ENCODE measurements at regions not wholly inside any gene's neighbourhood (a gene's known extent, or its start where the extent isn't known, plus 50 kb on each side); places are given as distances from the start of the nearest gene placed in this dataset.

DNA sequence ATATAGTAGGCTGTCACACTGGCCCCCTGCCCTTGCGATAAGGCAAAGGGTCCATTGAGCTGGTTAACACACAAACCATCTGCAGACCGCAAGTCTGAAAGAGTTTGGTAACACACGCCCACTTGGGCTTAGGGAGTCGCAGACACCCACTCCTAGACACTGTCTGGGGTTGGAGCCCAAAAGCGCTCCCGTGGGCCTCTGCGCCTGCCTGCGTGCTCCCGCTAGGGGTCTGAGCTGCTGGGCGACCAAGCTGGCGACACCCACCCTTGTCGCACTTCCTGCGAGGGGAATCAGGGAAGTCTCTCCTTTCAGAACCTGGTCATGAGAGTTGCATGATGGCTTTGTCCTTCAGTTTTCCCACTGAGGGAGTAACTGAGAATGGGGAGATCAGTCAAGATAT lies 653.0 kb downstream of the HTR1B start:
- Histone ChIP-seq H3K9me3 (ENCODE audit: control insufficient read depth in 1 of 2, low read length in 2 of 2) (no peaks in the 10 kb centered on the region), H3K27ac (ENCODE audit: low read depth, low read length) (no peak overlapping the region), H3K4me3 (ENCODE audit: low read length in 2 of 2) (no peak overlapping the region), H3K36me3 (ENCODE audit: insufficient read depth, low read length) (no peaks in the 10 kb centered on the region), H3K27me3 (ENCODE audit: insufficient read depth, low read length) (no peaks in the 10 kb centered on the region), H3K4me1 (ENCODE audit: insufficient read depth, low read length) (no peaks in the 10 kb centered on the region)
- intact Hi-C loops (cut with micrococcal nuclease): no loop called here
- POLR2A ChIA-PET (ENCODE audit: partially characterized antibody): no interaction called here
- H3K4me3 Mint-ChIP-seq: no peak overlapping the region
- DNase-seq: no peak
- no peaks in the 10 kb centered on the region for H3K36me3 Mint-ChIP-seq
- CTCF ChIA-PET (ENCODE audit: partially characterized antibody): no interaction called here
- H3K9me3 Mint-ChIP-seq: peaks cover 0 to 15% (median 4%) of the 10 kb centered on the region in 8 donors
- H3K27me3 Mint-ChIP-seq: no peaks in the 10 kb centered on the region
- no peak overlapping the region for H3K27ac Mint-ChIP-seq
- no peaks in the 10 kb centered on the region for H3K4me1 Mint-ChIP-seq

GRCh38 chr6:76803038-76803580 lies 660.2 kb downstream of the HTR1B start:
- no peaks in the 10 kb centered on the region for H3K27me3 Mint-ChIP-seq
- no peaks in the 10 kb centered on the region for H3K36me3 Mint-ChIP-seq
- DNase-seq: no peak
- no peaks in the 10 kb centered on the region for H3K4me1 Mint-ChIP-seq
- peaks cover 0 to 21% (median 9%) of the 10 kb centered on the region in 8 donors for H3K9me3 Mint-ChIP-seq
- no peaks in the 10 kb centered on the region for H3K27me3 ChIP-seq (ENCODE audit: insufficient read depth, low read length)
- no peak overlapping the region for H3K4me3 Mint-ChIP-seq
- no peaks in the 10 kb centered on the region for H3K9me3 ChIP-seq (ENCODE audit: control insufficient read depth in 1 of 2, low read length in 2 of 2)
- intact Hi-C loops (cut with micrococcal nuclease): no loop called here
- H3K4me1 ChIP-seq (ENCODE audit: insufficient read depth, low read length): no peaks in the 10 kb centered on the region
- no peaks in the 10 kb centered on the region for H3K36me3 ChIP-seq (ENCODE audit: insufficient read depth, low read length)
- H3K27ac Mint-ChIP-seq: no peak overlapping the region
- POLR2A ChIA-PET (ENCODE audit: partially characterized antibody): no interaction called here
- CTCF ChIA-PET (ENCODE audit: partially characterized antibody): no interaction called here
- no peak overlapping the region for H3K4me3 ChIP-seq (ENCODE audit: low read length in 2 of 2)
- no peak overlapping the region for H3K27ac ChIP-seq (ENCODE audit: low read depth, low read length)

GRCh38 chr6:76792394-76792793 lies 670.9 kb downstream of the HTR1B start:
- H3K9me3 ChIP-seq (ENCODE audit: control insufficient read depth in 1 of 2, low read length in 2 of 2): no peaks in the 10 kb centered on the region
- H3K27me3 Mint-ChIP-seq: no peaks in the 10 kb centered on the region
- H3K4me3 Mint-ChIP-seq: no peak overlapping the region

DNA sequence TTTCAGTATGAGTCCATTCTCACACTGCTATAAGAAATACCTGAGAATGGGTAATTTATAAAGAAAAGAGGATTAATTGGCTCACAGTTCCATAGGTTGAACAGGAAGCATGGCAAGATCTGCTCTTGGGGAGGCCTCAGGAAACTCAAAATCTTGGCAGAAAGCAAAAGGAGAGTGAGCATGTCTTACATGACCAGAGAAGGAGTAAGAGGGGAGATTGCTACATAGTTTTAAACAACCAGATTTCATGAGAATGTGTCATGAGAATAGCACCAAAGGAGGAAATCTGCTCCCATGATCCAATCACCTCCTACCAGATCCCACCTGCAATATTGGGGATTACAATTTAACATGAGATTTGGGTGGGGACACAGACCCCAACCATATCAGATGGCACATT lies 672.4 kb downstream of the HTR1B start:
- ChIA-PET CTCF (ENCODE audit: partially characterized antibody) (no interaction called here), POLR2A (ENCODE audit: partially characterized antibody) (no interaction called here)
- Histone ChIP-seq H3K4me3 (ENCODE audit: low read length in 2 of 2) (no peak overlapping the region), H3K4me1 (ENCODE audit: insufficient read depth, low read length) (no peaks in the 10 kb centered on the region), H3K27me3 (ENCODE audit: insufficient read depth, low read length) (no peaks in the 10 kb centered on the region), H3K27ac (ENCODE audit: low read depth, low read length) (no peak overlapping the region), H3K36me3 (ENCODE audit: insufficient read depth, low read length) (no peaks in the 10 kb centered on the region), H3K9me3 (ENCODE audit: control insufficient read depth in 1 of 2, low read length in 2 of 2) (no peaks in the 10 kb centered on the region)
- peaks cover 0 to 9% (median 6%) of the 10 kb centered on the region in 8 donors for H3K9me3 Mint-ChIP-seq
- DNase-seq: no peak
- no peaks in the 10 kb centered on the region for H3K36me3 Mint-ChIP-seq
- intact Hi-C loops (cut with micrococcal nuclease): no loop called here
- H3K4me3 Mint-ChIP-seq: no peak overlapping the region
- H3K27me3 Mint-ChIP-seq: no peaks in the 10 kb centered on the region
- no peaks in the 10 kb centered on the region for H3K4me1 Mint-ChIP-seq
- no peak overlapping the region for H3K27ac Mint-ChIP-seq

More at GRCh38 chr6:76792394-76792793, 670.9 kb downstream of the HTR1B start:
- no peaks in the 10 kb centered on the region for H3K36me3 Mint-ChIP-seq
- Histone ChIP-seq H3K27ac (ENCODE audit: low read depth, low read length) (no peak overlapping the region), H3K36me3 (ENCODE audit: insufficient read depth, low read length) (no peaks in the 10 kb centered on the region), H3K4me3 (ENCODE audit: low read length in 2 of 2) (no peak overlapping the region), H3K27me3 (ENCODE audit: insufficient read depth, low read length) (no peaks in the 10 kb centered on the region), H3K4me1 (ENCODE audit: insufficient read depth, low read length) (no peaks in the 10 kb centered on the region)
- peaks cover 0 to 8% (median 6%) of the 10 kb centered on the region in 8 donors for H3K9me3 Mint-ChIP-seq
- POLR2A ChIA-PET (ENCODE audit: partially characterized antibody): no interaction called here
- no peaks in the 10 kb centered on the region for H3K4me1 Mint-ChIP-seq
- DNase-seq: no peak
- CTCF ChIA-PET (ENCODE audit: partially characterized antibody): no interaction called here
- no peak overlapping the region for H3K27ac Mint-ChIP-seq
- intact Hi-C loops (cut with micrococcal nuclease): no loop called here

DNA sequence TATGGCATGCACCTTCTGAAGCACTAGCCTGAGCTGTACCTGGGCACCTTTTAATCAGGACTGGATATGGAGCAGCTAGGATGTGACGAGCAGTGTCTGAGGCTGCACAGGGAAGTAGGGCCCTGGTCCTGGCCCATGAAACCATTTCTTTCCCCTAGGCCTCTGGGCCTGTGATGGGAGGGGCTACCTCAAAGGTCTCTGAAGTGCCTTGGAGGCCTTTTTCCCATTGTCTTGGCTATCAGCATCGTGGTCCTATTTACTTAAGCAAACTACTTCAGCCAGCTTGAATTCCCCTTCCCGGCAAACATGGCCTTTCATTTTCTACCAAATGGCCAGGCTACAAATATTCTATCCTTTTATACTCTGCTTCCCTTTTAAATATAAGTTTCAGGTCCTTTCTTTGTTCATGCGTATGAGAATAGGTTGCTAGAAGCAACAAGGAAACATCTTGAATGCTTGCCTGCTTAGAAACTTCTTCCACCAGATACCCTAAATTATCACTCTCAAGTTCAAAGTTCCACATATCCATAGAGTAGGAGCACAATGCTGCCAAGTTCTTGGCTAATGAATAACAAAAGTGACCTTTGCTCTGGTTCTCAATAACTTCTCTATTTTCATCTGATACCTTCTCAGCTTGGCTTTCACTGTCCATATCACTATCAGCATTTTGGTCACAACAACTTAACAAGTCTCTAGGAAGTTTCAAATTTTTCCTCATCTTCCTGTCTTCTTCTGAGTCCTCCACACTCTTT lies 673.1 kb downstream of the HTR1B start:
- intact Hi-C loops (cut with micrococcal nuclease): no loop called here
- H3K4me3 Mint-ChIP-seq: no peak overlapping the region
- H3K36me3 Mint-ChIP-seq: no peaks in the 10 kb centered on the region
- DNase-seq: no peak
- Histone ChIP-seq H3K36me3 (ENCODE audit: insufficient read depth, low read length) (no peaks in the 10 kb centered on the region), H3K27me3 (ENCODE audit: insufficient read depth, low read length) (no peaks in the 10 kb centered on the region), H3K9me3 (ENCODE audit: control insufficient read depth in 1 of 2, low read length in 2 of 2) (no peaks in the 10 kb centered on the region), H3K4me3 (ENCODE audit: low read length in 2 of 2) (no peak overlapping the region), H3K27ac (ENCODE audit: low read depth, low read length) (no peak overlapping the region), H3K4me1 (ENCODE audit: insufficient read depth, low read length) (no peaks in the 10 kb centered on the region)
- H3K27ac Mint-ChIP-seq: no peak overlapping the region
- H3K27me3 Mint-ChIP-seq: no peaks in the 10 kb centered on the region
- peaks cover 0 to 9% (median 6%) of the 10 kb centered on the region in 8 donors for H3K9me3 Mint-ChIP-seq
- CTCF ChIA-PET (ENCODE audit: partially characterized antibody): no interaction called here
- POLR2A ChIA-PET (ENCODE audit: partially characterized antibody): no interaction called here
- H3K4me1 Mint-ChIP-seq: no peaks in the 10 kb centered on the region

DNA sequence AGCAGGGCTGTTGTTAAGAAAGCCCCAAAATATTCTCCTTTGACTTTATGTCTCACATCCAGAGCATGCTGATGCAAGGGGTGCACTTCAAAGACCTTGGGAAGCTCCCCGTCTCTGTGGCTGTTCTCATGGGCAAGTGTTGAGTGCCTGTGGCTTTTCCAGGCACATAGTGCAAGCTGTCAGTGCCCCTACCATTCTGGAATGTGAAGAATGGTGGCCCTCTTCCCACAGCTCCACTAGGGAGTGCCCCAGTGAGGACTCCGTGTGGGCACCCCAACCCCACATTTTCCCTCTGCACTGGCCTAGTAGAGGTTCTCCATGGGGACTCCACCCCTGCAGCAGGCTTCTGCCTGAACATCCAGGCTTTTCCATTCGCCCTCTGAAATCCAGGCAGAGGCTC lies 673.7 kb downstream of the HTR1B start:
- H3K36me3 ChIP-seq (ENCODE audit: insufficient read depth, low read length): no peaks in the 10 kb centered on the region
- H3K9me3 ChIP-seq (ENCODE audit: control insufficient read depth in 1 of 2, low read length in 2 of 2): no peaks in the 10 kb centered on the region
- Mint-ChIP-seq H3K27me3 (no peaks in the 10 kb centered on the region), H3K4me1 (no peaks in the 10 kb centered on the region), H3K9me3 (peaks cover 0 to 14% (median 7%) of the 10 kb centered on the region in 8 donors), H3K36me3 (no peaks in the 10 kb centered on the region), H3K27ac (no peak overlapping the region), H3K4me3 (no peak overlapping the region)
- H3K27me3 ChIP-seq (ENCODE audit: insufficient read depth, low read length): no peaks in the 10 kb centered on the region
- no peak overlapping the region for H3K4me3 ChIP-seq (ENCODE audit: low read length in 2 of 2)
- ChIA-PET CTCF (ENCODE audit: partially characterized antibody) (no interaction called here), POLR2A (ENCODE audit: partially characterized antibody) (no interaction called here)
- no peak for DNase-seq
- H3K27ac ChIP-seq (ENCODE audit: low read depth, low read length): no peak overlapping the region
- intact Hi-C loops (cut with micrococcal nuclease): no loop called here
- H3K4me1 ChIP-seq (ENCODE audit: insufficient read depth, low read length): no peaks in the 10 kb centered on the region

DNA sequence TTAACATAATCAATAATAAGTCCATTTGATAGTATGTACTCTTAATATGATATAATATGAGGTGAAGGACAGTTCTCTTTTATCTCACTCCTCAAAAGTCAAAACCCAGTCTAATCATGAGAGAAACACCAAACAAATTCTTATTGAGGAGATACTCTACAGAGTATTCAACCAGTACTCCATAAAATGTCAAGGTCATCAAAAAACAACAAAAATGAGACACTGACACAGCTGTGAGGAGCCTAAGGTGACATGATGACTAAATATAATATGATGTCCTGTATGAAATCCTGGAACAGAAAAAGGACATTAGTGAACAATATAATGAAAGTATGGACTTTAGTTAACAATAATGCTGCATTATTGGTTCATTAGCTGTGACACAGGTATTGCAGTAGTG lies 675.1 kb downstream of the HTR1B start:
- ChIA-PET CTCF (ENCODE audit: partially characterized antibody) (no interaction called here), POLR2A (ENCODE audit: partially characterized antibody) (no interaction called here)
- Histone ChIP-seq H3K27me3 (ENCODE audit: insufficient read depth, low read length) (no peaks in the 10 kb centered on the region), H3K27ac (ENCODE audit: low read depth, low read length) (no peak overlapping the region), H3K9me3 (ENCODE audit: control insufficient read depth in 1 of 2, low read length in 2 of 2) (no peaks in the 10 kb centered on the region), H3K4me3 (ENCODE audit: low read length in 2 of 2) (no peak overlapping the region), H3K4me1 (ENCODE audit: insufficient read depth, low read length) (no peaks in the 10 kb centered on the region), H3K36me3 (ENCODE audit: insufficient read depth, low read length) (no peaks in the 10 kb centered on the region)
- peaks cover 0 to 17% (median 7%) of the 10 kb centered on the region in 8 donors for H3K9me3 Mint-ChIP-seq
- H3K36me3 Mint-ChIP-seq: no peaks in the 10 kb centered on the region
- intact Hi-C loops (cut with micrococcal nuclease): no loop called here
- no peak overlapping the region for H3K4me3 Mint-ChIP-seq
- H3K27me3 Mint-ChIP-seq: no peaks in the 10 kb centered on the region
- no peaks in the 10 kb centered on the region for H3K4me1 Mint-ChIP-seq
- no peak overlapping the region for H3K27ac Mint-ChIP-seq
- DNase-seq: no peak

Data from CD4-positive, alpha-beta memory T cell (primary cell).